Ishikawa (cell line): ENCODE measurements at regions not wholly inside any gene's neighbourhood (a gene's known extent, or its start where the extent isn't known, plus 50 kb on each side); places are given as distances from the start of the nearest gene placed in this dataset.

ENCODE experiments used
- CEBPB ChIP-seq: IDR thresholded peaks from 2 replicates; pipeline ENCODE4 v1.6.1; 2012
- CREB1 ChIP-seq: IDR thresholded peaks from 2 replicates; pipeline ENCODE4 v1.6.1; 2012; ENCODE audit warnings: low read depth
- EGR1 ChIP-seq: IDR thresholded peaks from 2 replicates; pipeline ENCODE4 v1.6.1; 2012
- EP300 ChIP-seq: IDR thresholded peaks from 2 replicates; pipeline ENCODE4 v1.6.1; 2012; ENCODE audit warnings: borderline replicate concordance
- FOXM1 ChIP-seq: IDR thresholded peaks from 2 replicates; pipeline ENCODE4 v1.6.1; 2012; ENCODE audit warnings: low read depth, borderline replicate concordance
- NFIC ChIP-seq: IDR thresholded peaks from 2 replicates; pipeline ENCODE4 v1.6.1; 2012
- RAD21 ChIP-seq: IDR thresholded peaks from 2 replicates; pipeline ENCODE4 v1.6.1; 2012; ENCODE audit warnings: low read depth
- TAF1 ChIP-seq: IDR thresholded peaks from 2 replicates; pipeline ENCODE4 v1.6.1; 2012; ENCODE audit warnings: low read depth, mild to moderate bottlenecking
- TCF12 ChIP-seq: IDR thresholded peaks from 2 replicates; pipeline ENCODE4 v1.6.1; 2012; ENCODE audit warnings: low read depth
- TEAD4 ChIP-seq: IDR thresholded peaks from 2 replicates; pipeline ENCODE4 v1.6.1; 2012
- YY1 ChIP-seq: IDR thresholded peaks from 2 replicates; pipeline ENCODE4 v1.6.1; 2012; ENCODE audit warnings: low read depth
- ZBTB7A ChIP-seq: IDR thresholded peaks from 2 replicates; pipeline ENCODE4 v1.6.1; 2012; ENCODE audit warnings: low read depth
- TF ChIP-seq, protein P1 (sequence below): IDR thresholded peaks from 2 replicates; pipeline ENCODE4 v1.6.1; 2012; ENCODE audit warnings: low read depth, mild to moderate bottlenecking
- TF ChIP-seq, protein P2 (sequence below): IDR thresholded peaks from 2 replicates; pipeline ENCODE4 v1.6.1; 2012
- TF ChIP-seq, protein P3 (sequence below): IDR thresholded peaks from 2 replicates; pipeline ENCODE4 v1.6.1; 2012

DNA sequence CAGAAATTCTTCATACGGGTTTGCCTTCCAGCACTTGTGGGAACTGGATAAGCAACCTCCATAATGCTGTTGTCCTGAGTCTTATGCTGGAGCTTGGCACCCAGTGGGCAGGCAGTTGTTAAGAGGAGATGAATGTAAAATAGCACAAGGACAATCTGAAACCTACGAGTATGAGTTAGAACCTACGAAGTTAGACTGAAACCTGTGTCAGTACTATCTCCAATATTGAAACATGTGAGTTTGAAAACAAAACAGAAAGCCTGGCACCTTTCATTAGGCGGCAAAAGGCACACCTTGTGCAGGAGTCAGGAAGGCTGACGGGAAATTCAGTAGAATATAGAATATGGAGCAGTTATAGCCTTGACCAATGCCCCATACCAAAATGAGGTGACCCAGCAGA, 489.7 kb upstream of the RGS18 start:
- TF ChIP-seq CREB1 (no peak), NFIC (no peak), YY1 (no peak)

DNA sequence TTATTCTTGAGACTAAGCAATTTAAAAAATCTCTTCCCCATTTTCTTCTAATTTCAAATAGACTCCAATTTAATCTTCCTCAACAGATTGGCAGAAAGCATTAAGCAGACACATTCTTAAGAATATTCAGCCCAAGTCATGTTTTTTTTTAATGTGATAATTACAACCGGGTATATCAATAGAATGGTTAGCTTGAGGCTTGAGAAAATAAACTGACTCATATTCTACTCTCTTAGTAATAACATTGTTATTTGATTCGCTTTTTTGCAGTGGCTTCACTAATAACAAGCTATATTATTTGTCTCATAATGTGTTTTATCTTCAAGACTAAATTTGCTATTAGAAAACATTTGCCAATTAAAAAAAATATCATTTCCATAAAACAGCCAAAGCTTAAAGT, 488.6 kb upstream of the RGS18 start:
- no peak for TF ChIP-seq TCF12

DNA sequence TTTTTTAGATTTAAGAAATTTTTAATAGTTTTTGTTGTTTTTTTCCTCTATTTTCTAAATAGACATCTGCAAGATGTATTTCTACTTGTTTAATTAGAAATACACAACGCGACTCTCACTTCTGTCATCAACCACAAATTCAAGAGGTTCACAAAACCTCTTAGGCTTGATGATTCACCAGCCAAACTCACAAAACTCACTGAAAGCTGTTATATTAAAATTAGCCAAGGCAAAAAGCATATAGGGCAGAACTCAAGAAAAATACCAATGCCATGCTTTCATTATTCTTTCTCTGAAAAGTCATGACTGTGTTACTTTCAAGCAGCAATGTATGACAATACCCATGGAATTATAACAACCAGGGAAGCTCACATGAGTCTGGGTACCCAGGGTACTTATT, 487.0 kb upstream of the RGS18 start:
- no peak for TF ChIP-seq CREB1
- TF ChIP-seq NFIC: no peak
- TF ChIP-seq TCF12: no peak
- TF ChIP-seq TEAD4: no peak
- no peak for TF ChIP-seq CEBPB
- no peak for TF ChIP-seq FOXM1
- TF ChIP-seq, protein P1, sequence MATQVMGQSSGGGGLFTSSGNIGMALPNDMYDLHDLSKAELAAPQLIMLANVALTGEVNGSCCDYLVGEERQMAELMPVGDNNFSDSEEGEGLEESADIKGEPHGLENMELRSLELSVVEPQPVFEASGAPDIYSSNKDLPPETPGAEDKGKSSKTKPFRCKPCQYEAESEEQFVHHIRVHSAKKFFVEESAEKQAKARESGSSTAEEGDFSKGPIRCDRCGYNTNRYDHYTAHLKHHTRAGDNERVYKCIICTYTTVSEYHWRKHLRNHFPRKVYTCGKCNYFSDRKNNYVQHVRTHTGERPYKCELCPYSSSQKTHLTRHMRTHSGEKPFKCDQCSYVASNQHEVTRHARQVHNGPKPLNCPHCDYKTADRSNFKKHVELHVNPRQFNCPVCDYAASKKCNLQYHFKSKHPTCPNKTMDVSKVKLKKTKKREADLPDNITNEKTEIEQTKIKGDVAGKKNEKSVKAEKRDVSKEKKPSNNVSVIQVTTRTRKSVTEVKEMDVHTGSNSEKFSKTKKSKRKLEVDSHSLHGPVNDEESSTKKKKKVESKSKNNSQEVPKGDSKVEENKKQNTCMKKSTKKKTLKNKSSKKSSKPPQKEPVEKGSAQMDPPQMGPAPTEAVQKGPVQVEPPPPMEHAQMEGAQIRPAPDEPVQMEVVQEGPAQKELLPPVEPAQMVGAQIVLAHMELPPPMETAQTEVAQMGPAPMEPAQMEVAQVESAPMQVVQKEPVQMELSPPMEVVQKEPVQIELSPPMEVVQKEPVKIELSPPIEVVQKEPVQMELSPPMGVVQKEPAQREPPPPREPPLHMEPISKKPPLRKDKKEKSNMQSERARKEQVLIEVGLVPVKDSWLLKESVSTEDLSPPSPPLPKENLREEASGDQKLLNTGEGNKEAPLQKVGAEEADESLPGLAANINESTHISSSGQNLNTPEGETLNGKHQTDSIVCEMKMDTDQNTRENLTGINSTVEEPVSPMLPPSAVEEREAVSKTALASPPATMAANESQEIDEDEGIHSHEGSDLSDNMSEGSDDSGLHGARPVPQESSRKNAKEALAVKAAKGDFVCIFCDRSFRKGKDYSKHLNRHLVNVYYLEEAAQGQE: no peak
- TF ChIP-seq ZBTB7A: no peak
- TF ChIP-seq YY1: no peak
- TF ChIP-seq EGR1: no peak
- TF ChIP-seq, protein P2, sequence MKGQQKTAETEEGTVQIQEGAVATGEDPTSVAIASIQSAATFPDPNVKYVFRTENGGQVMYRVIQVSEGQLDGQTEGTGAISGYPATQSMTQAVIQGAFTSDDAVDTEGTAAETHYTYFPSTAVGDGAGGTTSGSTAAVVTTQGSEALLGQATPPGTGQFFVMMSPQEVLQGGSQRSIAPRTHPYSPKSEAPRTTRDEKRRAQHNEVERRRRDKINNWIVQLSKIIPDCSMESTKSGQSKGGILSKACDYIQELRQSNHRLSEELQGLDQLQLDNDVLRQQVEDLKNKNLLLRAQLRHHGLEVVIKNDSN: no peak
- no peak for TF ChIP-seq TAF1
- no peak for TF ChIP-seq RAD21
- TF ChIP-seq EP300: no peak

- TF ChIP-seq TCF12 (no peak), RAD21 (no peak), ZBTB7A (no peak), TAF1 (no peak), EGR1 (no peak), YY1 (no peak), NFIC (no peak), TEAD4 (no peak), CREB1 (no peak), FOXM1 (no peak), EP300 (no peak), CEBPB (no peak)
- TF ChIP-seq, protein P2: no peak
- TF ChIP-seq, protein P1: no peak
- TF ChIP-seq, protein P3, sequence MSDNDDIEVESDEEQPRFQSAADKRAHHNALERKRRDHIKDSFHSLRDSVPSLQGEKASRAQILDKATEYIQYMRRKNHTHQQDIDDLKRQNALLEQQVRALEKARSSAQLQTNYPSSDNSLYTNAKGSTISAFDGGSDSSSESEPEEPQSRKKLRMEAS: no peak
Measured at GRCh38 chr1:191674626-191675179, 483.6 kb upstream of the RGS18 start.

GRCh38 chr1:191675856-191676783, 482.1 kb upstream of the RGS18 start:
- TF ChIP-seq TEAD4 (no peak), EGR1 (no peak), CEBPB (no peak), FOXM1 (no peak), NFIC (no peak), RAD21 (no peak), TCF12 (no peak), CREB1 (no peak), YY1 (no peak), EP300 (no peak), TAF1 (no peak), ZBTB7A (no peak)
- TF ChIP-seq, protein P1: no peak
- TF ChIP-seq, protein P3: no peak
- TF ChIP-seq, protein P2: no peak
